ENCODE measurements at regions not wholly inside any gene's neighbourhood (a gene's known extent, or its start where the extent isn't known, plus 50 kb on each side); places are given as distances from the start of the nearest gene placed in this dataset.

DNA sequence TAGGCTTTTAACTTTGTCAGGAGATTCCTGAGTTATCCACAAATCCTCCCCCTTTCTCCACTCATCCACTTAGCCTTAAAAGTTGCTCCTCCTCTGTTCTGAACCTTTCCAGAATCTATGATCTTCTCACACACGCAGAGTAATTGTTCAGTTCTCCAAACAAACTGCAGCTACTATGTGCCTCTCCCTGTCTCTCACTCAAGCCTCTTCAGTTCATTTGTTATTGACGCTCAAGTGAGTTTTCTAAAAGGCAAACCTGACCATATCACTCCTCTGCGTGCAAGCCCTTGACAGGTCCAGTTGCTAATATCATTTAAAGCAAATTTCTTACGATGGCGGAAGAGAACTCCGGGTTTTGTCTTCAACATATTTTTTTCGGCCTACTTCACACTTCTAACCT, 1169.7 kb upstream of the TENM4 start:
- DNase-seq = no peak
- Histone ChIP-seq H3K4me1 (no peaks in the 10 kb centered on the region), H3K9me3 (no peaks in the 10 kb centered on the region), H3K4me3 (no peak overlapping the region), H3K27me3 (no peaks in the 10 kb centered on the region), H3K27ac (no peak overlapping the region), H3K36me3 (no peaks in the 10 kb centered on the region)
- intact Hi-C loops (cut with DNase I) = no loop called here
- no peak for TF ChIP-seq POLR2A (IDR thresholded peaks at IDR 0.05)
- TF ChIP-seq, protein P1, sequence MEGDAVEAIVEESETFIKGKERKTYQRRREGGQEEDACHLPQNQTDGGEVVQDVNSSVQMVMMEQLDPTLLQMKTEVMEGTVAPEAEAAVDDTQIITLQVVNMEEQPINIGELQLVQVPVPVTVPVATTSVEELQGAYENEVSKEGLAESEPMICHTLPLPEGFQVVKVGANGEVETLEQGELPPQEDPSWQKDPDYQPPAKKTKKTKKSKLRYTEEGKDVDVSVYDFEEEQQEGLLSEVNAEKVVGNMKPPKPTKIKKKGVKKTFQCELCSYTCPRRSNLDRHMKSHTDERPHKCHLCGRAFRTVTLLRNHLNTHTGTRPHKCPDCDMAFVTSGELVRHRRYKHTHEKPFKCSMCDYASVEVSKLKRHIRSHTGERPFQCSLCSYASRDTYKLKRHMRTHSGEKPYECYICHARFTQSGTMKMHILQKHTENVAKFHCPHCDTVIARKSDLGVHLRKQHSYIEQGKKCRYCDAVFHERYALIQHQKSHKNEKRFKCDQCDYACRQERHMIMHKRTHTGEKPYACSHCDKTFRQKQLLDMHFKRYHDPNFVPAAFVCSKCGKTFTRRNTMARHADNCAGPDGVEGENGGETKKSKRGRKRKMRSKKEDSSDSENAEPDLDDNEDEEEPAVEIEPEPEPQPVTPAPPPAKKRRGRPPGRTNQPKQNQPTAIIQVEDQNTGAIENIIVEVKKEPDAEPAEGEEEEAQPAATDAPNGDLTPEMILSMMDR (IDR thresholded peaks at IDR 0.05) = no peak
- 87 to 91% methylated on average over 7 of the region's 7 CpGs for WGBS, 2 donors

DNA sequence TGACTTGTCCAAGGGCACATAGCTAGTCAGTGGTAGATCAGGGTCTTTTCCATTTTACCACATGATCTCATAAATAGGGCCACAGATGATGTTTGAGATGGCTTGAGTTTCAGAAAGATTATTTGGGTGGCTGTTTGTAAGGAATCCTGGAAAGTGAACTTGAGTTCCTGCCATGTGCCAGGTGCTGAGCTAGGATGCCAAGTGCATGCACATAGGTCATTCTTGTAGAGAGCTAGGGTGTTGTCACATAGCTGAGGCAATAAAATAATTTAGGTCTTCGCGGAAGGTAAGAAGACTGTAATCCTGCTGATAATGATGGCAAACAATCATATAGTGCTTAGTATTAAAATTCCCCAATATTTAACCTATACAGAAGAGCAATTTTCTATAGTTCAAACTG, 1162.6 kb upstream of the TENM4 start:
- TF ChIP-seq, protein P1 (IDR thresholded peaks at IDR 0.05) = no peak
- TF ChIP-seq POLR2A (IDR thresholded peaks at IDR 0.05) = no peak

DNA sequence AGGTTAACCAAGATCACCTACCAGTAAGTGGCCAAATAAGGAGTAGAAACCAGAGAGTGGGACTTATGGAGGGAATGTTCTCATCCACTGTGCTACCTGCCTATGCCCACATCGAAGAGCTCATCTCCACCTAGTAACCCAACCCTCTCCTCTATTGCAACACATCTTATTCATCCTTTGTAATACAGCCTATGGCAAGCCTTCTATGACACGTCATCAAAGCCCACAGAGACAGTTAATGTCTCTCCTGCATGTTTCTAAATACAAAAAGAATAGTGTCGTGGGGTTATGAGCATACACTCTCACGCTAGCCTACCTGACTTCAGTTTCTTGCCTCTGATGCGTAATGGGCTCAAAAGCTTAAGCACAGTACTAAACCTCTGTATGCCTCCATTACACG, 1158.1 kb upstream of the TENM4 start:
- TF ChIP-seq, protein P1 (IDR thresholded peaks at IDR 0.05) = no peak
- no peak for TF ChIP-seq POLR2A (IDR thresholded peaks at IDR 0.05)

More for the DNA sequence above, 1162.6 kb upstream of the TENM4 start:
- Histone ChIP-seq H3K4me1 (no peaks in the 10 kb centered on the region), H3K27ac (no peak overlapping the region), H3K4me3 (no peak overlapping the region), H3K36me3 (no peaks in the 10 kb centered on the region), H3K9me3 (no peaks in the 10 kb centered on the region), H3K27me3 (no peaks in the 10 kb centered on the region)
- DNase-seq = no peak
- 93 to 100% methylated on average over 2 of the region's 2 CpGs for WGBS, 2 donors
- intact Hi-C loops (cut with DNase I) = no loop called here

DNA sequence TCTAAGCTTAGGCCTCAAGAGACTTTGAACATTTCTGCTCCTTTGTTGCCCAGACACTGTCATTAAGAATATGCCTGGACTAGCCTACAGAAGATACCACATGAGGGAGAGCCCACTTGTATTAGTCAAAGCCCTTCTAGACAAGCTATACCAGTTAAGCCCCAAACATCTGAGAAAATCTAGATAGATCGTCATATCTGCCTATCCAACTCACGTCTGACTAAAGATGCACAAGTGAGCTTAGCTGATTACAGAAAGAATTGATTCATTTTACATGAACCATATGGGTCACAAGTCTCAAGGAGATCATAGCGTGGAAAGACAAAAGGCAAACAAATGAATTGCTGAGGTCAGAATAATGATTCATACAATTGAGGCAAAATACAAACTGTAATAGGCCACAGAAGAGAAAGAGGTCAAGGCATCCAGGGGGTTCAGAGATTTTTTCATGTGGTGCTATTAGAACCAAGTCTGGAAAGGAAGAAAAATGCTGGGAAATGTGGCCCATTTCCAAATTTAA, 1155.5 kb upstream of the TENM4 start:
- Histone ChIP-seq H3K27ac (no peak overlapping the region), H3K9me3 (no peaks in the 10 kb centered on the region), H3K27me3 (no peaks in the 10 kb centered on the region), H3K36me3 (no peaks in the 10 kb centered on the region), H3K4me3 (no peak overlapping the region), H3K4me1 (peaks cover 0 to 19% (median 0%) of the 10 kb centered on the region in 3 donors)
- DNase-seq = no peak
- WGBS, 2 donors = 66 to 76% methylated on average over 3 of the region's 3 CpGs
- intact Hi-C loops (cut with DNase I) = no loop called here
- TF ChIP-seq POLR2A (IDR thresholded peaks at IDR 0.05) = no peak
- TF ChIP-seq, protein P1 (IDR thresholded peaks at IDR 0.05) = no peak

More for the DNA sequence above, 1158.1 kb upstream of the TENM4 start:
- no peaks in the 10 kb centered on the region for H3K27me3 ChIP-seq
- H3K4me1 ChIP-seq = peaks cover 0 to 14% (median 0%) of the 10 kb centered on the region in 3 donors
- intact Hi-C loops (cut with DNase I) = no loop called here
- DNase-seq = no peak
- H3K4me3 ChIP-seq = no peak overlapping the region
- no peaks in the 10 kb centered on the region for H3K36me3 ChIP-seq
- 64 to 73% methylated on average over 6 of the region's 6 CpGs for WGBS, 2 donors
- no peaks in the 10 kb centered on the region for H3K9me3 ChIP-seq
- H3K27ac ChIP-seq = no peak overlapping the region

DNA sequence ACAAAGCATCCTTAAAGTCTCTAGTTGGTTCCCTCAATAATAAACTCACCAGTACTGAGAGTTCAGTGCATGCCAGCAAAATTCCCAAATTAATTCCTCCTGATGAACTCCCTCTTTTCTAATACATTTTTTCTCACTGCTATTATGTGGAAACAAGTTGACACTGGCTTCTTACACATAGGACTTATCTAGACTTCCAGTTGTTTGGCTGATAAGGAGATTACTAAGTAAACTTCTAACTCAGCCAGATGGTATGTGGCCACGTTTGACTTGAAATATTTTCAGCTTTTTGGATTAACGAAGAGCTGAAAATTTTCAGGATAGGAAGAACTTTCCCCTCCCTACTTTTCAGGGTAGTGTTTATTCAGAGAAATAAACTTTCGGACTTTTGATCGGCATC, 1154.2 kb upstream of the TENM4 start:
- no peaks in the 10 kb centered on the region for H3K27me3 ChIP-seq
- TF ChIP-seq, protein P1 (IDR thresholded peaks at IDR 0.05) = no peak
- no peak for TF ChIP-seq POLR2A (IDR thresholded peaks at IDR 0.05)
- DNase-seq = no peak
- H3K4me1 ChIP-seq = peaks cover 0 to 19% (median 0%) of the 10 kb centered on the region in 3 donors
- H3K27ac ChIP-seq = no peak overlapping the region
- no peak overlapping the region for H3K4me3 ChIP-seq
- peaks cover 0 to 4% (median 0%) of the 10 kb centered on the region in 3 donors for H3K9me3 ChIP-seq
- 22 to 30% methylated on average over 4 of the region's 4 CpGs for WGBS, 2 donors
- no peaks in the 10 kb centered on the region for H3K36me3 ChIP-seq
- intact Hi-C loops (cut with DNase I) = no loop called here
